ENCODE measurements at regions not wholly inside any gene's neighbourhood (a gene's known extent, or its start where the extent isn't known, plus 50 kb on each side); places are given as distances from the start of the nearest gene placed in this dataset.
"Not testable (repeated sequence)": the region's sequence is repeated elsewhere in the genome, so short reads cannot be mapped to it uniquely, and the experiment has no call there.

- not testable (repeated sequence) for TF ChIP-seq CTCF (IDR thresholded peaks at IDR 0.05 in 2 of 3, conservative IDR thresholded peaks at IDR 0.05 in 1 of 3; ENCODE audit: insufficient read depth in 2 of 3, low read depth in 1 of 3, low read length in 3 of 3); POLR2A (conservative IDR thresholded peaks at IDR 0.05); TAF9B (IDR thresholded peaks at IDR 0.05; ENCODE audit: partially characterized antibody); HDAC8 (tag; IDR thresholded peaks at IDR 0.05); PRDM10 (IDR thresholded peaks at IDR 0.05; ENCODE audit: partially characterized antibody); SMARCB1 (IDR thresholded peaks at IDR 0.05; ENCODE audit: insufficient read length, low read depth); BACH1 (tag; IDR thresholded peaks at IDR 0.05); ZSCAN29 (IDR thresholded peaks at IDR 0.05); ZNF512 (tag; IDR thresholded peaks at IDR 0.05); TBP (optimal IDR thresholded peaks at IDR 0.05; ENCODE audit: low read depth, low read length); HDAC2 (IDR thresholded peaks at IDR 0.05)
Observed at GRCh38 chr21:38640355-38640742, 142.1 kb upstream of the ERG start.
